Breast epithelium (tissue), 3 donors: ENCODE measurements at regions not wholly inside any gene's neighbourhood (a gene's known extent, or its start where the extent isn't known, plus 50 kb on each side); places are given as distances from the start of the nearest gene placed in this dataset.

ENCODE experiments used
- CTCF ChIP-seq, 3 donors: fragments of 450-650 bp; IDR thresholded peaks; one replicate each; pipeline ENCODE4 v1.5.1; 2016 to 2017; ENCODE audit warnings: antibody characterized with exemption in 3 of 3, mild to moderate bottlenecking in 3 of 3, moderate library complexity in 3 of 3
- POLR2A ChIP-seq: fragments of 450-650 bp; IDR thresholded peaks from one replicate; pipeline ENCODE4 v1.6.1; 2016; ENCODE audit warnings: antibody characterized with exemption, mild to moderate bottlenecking, moderate library complexity

- TF ChIP-seq CTCF (IDR thresholded peaks at IDR 0.05) (no peak), POLR2A (no peak)
Measured at GRCh38 chr7:79590916-79591623, 137.6 kb upstream of the MAGI2 start.
